Inferior parietal cortex (tissue), 1 donor: ENCODE measurements at regions not wholly inside any gene's neighbourhood (a gene's known extent, or its start where the extent isn't known, plus 50 kb on each side); places are given as distances from the start of the nearest gene placed in this dataset.
"Not testable (repeated sequence)": the region's sequence is repeated elsewhere in the genome, so short reads cannot be mapped to it uniquely, and the experiment has no call there.

ENCODE experiments used
- DNase-seq: peaks from one replicate; pipeline ENCODE4 v3.0.0-alpha.2; 2016; ENCODE audit errors: extremely low spot score

DNA sequence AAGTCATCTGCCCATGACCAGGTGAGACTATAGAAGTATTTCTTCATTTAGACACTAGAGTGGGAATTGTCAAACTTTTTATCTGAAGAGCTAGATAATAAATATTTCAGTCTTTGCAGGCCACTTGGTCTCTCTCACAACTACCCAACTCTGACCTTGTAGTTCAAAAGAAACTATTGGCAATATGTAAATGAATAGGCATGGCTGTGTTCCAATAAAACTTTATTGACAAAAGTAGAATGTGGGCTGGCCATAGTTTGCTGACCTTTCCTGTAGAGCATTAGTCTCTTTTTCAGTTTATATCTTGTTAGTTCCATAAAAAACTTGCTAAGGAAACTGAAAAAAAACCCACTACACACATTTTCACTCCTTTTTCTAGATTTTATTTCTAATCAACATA is 535.5 kb downstream of the PRR16 start:
- DNase-seq, result no peak

DNA sequence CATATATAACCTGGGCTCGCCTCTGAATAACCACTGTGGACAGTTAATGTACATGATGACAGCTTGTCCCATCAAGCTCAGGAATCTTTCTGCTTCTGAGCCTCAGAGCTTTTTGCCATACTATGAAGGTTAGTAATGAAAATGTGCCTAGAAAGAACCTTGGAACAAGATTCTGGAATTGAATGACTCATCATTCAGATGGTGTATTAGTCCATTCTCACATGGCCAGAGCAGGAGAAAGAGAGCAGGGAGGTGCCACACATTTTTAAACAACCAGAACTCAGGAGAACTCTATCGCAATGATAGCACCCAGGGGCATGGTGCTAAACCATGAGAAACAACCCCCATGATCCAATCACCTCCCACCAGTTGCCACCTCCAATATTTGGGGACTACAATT is 542.1 kb downstream of the PRR16 start:
- DNase-seq, result no peak

DNA sequence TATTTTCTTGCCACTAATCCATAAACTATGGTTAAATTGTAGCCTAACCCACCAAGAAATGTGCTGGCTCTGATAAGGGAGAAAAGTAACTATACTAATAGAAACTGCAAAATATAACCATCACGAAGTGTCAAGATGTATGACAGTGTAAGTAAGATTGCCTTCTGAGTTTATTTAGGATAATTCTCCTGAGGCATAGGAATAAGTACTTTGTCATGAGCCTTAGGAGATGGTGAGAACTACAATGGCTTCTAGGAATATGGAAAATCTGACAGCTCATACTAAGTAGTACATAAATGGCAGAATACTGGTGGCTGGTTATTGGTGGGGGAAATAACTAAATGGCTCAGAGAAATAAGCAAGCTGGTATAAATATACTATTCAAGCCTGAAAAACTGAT is 543.9 kb downstream of the PRR16 start:
- no peak for DNase-seq

DNA sequence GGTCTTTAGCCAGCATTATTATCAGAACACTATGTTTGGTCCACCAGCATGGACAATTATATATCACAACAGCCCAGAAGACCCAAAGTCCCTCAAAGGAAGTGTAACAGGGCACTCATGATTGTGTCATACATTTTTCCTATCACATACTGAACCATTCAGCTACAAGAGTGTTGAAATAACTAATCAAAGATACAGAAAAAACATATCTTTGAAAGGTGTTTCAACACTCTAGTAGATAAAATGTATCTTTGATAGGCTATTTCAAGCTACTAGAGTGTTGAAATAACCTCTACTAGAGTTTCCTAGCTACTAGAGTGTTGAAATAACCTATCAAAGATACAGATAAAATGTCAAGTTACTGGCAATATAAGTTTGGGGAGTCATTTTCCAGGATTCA is 545.0 kb downstream of the PRR16 start:
- no peak for DNase-seq

DNA sequence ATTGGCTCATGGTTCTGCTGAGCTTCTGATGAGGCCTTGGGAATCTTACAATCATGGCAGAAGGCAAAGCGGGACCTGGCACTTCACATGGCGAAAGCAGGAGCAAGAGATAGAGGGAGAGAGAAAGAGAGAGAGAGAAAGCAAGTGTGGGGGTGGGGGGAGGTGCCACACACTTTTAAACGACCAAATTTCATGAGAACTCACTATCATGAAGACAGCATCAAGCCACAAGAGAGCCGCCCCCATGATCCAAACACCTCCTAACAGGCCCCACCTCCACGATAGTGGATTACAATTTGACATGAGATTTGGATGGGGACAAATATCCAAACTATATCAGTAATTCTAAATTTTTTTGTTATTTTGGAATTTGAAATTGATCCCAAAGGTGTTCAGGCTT is 553.9 kb downstream of the PRR16 start:
- no peak for DNase-seq

DNA sequence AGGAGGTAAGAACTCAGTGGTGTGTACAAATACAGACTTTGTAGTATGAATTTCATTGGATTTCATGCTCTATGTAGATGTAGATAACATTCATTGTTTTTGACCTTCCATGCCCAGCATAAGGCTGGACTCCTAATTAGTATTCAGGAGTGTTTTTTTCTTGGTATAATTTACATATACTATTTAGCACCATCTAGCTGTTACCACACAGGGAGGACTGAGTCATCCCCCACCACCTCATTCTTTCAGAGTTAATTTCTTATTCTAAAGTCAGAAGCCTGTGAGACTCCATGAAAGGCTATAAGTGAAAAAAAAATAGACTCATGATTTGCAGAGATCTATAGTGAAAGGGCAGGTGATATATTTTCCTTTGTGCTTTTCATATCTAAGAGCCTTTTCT is 555.0 kb downstream of the PRR16 start:
- no peak for DNase-seq

DNA sequence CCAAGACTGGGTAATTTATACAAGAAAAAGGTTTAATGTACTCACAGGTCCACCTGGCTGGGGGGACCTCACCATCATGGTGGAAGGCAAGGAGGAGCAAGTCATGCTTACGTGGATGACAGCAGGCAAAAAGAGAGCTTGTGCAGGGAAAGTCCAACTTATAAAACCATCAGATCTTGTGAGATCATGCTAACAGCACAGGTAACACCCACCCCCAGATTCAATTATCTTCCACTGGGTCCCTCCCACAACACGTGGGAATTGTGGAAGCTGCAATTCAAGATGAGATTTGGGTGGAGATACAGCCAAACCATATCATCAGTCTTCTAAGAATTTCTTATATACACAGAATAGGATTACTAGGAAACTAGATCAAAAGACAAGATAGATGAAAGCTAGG is 555.6 kb downstream of the PRR16 start:
- no peak for DNase-seq

DNA sequence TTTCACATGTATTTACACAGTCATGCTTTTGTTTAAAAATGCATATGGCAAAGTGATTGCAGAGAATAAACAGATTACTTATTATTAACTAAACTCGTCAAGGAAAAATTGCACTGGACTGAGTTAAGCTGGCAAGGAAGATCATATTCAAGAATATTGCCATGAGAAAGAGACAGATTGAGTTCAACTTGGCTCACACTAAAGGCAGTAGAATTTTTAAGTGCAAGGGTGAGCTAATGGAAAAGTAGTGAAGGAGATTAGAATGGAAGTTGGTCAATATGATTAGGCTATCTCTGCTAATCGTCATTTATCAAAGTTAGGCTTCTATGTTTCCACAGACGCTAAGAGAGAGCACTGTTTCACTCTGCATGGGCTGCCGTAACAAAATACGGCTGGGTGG is 557.6 kb downstream of the PRR16 start:
- DNase-seq, result no peak

DNA sequence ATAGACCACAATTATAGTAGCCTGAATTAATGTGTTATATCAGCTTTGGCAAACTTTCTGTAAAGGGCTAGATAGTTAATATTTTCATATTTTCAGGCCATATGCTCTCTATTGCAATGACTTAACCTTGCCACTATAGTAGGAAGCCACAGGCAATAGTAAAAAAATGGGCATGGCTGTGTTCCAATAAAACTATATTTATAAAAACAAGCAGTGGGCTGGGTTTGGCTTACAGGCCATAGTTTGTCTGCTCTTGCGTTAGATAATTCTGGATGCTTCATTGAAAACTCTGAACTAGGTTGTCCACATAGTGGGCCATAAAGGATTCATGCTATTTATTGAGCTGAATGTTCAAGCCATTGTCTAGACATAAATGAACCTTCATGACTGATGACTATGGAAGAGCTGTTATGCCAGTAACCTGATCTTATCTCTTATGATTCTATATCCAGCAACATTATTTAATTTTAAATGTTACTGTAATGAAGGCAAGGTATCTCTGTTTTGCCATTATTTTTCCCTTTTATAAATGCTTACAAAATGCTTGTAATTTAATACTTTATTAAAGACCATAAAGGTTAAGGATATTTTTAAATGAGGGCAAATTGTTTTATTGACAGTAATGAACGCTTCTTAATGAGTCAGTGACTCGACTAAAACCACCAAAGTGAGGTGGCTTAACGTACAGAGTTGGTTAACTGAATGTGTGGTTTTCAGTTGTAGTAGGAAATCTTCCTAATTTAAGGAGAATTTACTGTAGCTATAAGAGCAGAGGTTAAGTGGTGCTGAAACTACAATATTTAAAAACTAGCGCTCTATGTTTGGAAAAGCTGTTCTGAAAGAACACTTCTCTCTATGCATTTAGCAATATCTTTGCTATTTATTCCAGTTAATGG is 560.6 kb downstream of the PRR16 start:
- DNase-seq, result no peak

DNA sequence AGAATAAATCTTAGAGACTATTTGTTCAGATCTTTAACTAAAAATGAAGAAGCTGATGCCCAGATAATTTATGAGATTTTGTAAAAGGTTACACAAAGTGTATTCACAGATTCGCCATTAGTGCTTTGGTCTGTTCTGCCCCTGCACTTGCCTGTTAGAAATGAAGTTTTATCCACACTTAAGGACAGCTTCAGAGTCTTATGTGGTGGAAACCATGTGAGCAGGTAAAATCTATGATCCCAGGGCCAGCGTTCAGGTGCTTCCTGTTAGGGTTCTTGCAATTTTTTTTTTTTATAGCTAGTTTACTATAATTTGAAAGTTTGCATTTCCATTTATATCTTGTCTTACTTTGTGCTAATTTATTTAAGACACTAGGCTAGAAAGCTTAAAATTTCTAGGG is 561.6 kb downstream of the PRR16 start:
- DNase-seq, result no peak

DNA sequence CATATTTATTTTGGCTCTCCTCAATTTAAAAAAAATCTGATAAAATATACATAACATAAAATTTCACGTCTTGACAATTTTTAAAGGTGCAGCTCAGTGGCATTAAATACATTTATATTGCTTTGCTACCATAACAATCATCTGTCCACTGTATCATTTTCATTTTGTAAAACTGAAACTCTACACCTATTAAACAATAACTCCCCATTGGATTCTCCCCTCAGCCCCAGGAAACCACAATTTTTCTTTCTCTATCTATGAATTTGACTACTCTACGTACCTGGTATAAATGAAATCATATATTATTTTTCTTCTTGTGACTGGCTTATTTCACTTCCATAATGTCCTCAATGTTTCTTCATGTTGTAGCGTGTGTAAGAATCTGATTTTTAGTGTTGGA is 563.5 kb downstream of the PRR16 start:
- no peak for DNase-seq

DNA sequence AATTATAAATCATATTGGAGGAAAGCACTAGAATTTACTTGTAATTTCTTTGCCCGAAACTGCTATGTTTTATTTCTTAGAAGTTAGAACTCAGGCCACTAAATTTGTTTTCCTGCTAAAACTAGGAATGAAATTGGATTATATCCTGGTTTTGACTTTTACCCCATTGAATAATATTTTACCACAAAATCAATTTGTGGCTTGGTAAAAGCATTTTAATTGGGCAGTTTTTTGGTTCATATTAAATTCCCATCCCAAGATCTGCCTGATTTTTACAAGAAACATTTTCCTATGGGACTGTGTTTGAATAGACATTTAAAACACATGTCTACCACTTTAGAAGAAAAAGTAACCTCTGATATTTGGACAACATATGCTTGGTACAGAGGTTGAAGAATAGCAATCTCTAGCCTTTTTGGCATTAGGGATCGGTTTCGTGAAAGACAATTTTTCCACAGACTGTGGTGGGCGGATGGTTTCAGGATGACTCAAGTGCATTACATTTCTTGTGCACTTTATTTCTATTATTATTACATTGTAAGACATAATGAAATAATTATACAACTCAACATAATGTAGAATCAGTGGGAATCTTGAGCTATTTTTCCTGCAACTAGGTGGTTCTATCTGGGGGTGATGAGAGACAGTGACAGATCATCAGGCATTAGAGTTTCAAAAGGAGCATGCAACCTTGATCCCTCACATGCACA is 565.6 kb downstream of the PRR16 start:
- no peak for DNase-seq

DNA sequence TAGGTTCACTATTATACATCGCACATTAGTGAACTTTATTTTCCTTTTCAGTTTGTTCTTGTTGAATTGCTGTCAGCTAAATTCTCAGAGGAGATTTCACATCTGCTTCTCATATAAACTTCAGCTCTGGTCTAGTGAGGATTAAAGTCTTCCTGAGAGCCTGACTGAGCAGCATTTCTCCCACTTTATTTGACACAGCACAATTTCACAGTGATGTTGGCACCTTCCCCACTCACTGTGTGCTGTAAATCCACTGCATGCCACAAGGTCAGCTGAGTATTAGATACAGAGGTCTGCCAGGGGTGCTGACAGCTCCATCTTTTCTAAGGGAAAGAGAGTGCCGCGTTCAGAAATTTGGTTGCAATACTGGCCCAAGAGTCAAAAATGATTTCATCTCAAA is 567.4 kb downstream of the PRR16 start:
- DNase-seq, result no peak

DNA sequence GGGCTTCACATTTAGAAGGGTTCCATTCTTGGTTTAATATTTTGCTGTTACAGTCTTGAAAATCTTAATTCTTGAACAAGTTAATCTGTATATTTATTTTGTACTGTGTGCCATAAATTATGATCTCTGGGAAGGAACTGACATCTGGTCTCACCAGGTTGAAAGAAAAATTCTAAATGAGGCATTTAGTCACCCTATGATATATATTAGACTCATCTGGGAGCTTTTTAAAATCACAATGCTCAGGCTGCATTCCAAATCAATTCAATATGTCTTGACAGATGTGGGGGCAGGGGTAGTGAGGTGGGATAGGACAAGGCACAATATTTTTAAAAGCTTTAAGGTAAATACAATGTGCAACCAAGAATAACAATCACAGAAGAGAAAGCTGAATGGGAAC is 569.2 kb downstream of the PRR16 start:
- DNase-seq, result no peak

DNA sequence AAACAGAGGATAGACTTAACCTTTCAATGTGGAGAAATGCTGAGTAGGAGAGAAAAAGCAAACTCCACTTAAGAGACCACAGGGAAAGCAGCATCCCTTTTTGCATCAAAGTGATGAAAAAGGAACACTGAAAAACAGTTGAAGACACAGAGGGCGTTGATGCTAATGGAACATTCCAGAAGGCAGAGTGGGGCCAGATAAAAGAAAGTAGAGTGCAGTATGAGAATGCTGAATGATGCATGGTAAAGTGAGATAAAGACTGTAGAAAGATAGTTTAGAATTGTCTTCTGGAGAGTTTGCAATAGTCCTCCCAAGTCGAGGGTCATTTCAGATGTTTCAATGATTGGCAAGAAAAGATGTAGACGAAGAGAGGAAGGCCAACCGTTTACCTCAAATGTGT is 574.3 kb downstream of the PRR16 start:
- DNase-seq, result no peak

DNA sequence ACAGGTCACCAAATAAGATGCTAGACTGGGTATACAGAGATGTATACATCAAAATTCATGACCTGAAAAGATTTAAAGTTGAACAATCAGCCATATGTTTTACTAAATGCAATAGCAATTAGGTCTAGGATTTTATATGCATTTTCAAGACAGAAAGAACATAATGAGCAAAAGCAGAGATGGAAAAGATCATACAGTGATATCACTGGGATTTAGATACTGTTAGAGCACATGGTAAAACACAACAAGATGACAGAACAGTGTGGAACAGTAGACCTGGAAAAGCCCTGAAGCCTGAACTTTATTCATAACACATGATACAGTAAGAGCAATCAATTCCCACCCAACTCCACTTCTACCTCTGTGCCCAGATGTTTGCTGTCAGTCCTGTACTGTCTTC is 585.9 kb downstream of the PRR16 start:
- DNase-seq, result no peak

DNA sequence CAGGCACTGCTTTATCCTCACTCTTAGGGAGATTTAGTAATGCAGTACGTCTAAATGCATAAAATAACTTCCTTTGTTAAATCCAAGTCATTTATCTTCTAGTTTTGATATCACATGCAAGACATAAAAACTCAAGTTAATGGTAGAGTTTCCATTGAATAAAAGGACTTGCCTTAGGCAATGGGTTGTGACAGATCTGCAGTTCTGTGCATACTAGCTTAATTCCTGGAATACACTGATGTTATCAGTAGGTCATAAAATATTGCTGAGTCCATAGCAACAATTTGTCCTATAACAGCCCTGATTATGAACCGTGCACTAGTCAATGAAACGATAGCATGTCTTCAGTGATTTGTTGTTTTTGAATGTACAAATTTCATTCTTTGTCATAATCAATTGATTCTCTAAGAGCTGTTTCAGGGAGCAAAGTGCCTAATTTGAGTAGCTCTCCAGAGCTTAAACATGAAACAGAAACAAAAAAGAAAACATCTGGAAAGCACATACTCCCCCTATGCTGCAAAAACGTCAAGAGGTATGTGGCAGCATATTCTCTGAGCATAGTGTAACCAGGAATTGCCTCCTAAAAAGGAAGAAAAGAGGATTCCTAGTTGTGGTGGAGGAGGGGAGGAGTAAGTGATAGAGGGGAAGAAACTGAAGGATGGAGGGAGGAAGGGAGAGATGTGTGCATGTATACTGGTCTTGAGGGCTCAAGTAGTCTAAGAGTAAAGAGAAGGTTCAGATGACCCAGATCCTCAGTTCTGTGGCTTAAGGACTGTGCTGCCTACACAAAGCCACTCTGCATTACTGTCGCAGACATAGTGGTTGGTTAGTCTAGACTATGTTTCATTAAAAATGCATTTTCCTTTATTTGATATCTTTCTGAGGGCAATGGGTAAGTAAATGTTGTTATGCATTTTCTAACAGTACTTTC is 589.2 kb downstream of the PRR16 start:
- no peak for DNase-seq

DNA sequence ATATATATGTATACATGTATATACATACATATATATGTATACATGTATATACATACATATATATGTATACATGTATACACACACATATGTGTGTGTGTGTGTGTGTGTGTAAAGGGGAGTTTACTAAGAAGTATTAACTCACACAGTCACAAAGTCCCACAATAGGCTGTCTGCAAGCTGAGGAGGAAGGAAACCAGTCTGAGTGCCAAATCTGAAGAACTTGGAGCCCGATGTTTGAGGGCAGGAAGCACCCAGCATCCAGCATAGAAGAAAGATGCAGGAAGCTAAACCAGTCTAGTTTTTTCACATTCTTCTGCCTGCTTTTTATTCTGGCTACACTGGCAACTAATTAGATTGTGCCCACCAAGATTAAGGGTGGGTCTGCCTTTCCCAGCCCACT is 591.5 kb downstream of the PRR16 start:
- no peak for DNase-seq

DNA sequence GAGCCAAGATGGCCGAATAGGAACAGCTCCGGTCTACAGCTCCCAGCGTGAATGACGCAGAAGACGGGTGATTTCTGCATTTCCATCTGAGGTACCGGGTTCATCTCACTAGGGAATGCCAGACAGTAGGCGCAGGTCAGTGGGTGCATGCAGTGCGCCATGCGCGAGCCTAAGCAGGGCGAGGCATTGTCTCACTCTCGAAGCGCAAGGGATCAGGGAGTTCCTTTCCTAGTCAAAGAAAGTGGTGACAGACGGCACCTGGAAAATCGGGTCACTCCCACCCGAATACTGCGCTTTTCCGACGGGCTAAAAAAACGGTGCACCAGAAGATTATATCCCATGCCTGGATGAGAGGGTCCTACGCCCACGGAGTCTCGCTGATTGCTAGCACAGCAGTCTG is 600.1 kb downstream of the PRR16 start:
- DNase-seq, result not testable (repeated sequence)

DNA sequence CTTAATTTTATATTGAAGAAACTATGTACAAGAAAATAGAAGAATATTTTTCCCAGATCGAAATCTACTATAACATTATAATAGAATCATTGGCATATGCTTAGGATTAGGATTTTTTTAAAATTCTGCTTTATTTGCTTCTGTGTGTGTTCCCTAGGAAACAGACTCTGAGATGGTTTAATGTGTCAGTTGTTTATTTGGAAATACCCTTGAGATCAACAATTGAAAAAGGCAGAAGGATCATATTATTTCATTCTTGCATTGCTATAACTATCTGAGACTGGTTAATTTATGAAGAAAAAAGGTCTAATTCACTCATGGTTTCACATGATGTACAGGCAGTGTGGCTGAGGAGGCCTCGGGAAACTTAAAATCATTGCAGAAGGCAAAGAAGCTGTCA is 622.6 kb downstream of the PRR16 start:
- DNase-seq, result no peak

DNA sequence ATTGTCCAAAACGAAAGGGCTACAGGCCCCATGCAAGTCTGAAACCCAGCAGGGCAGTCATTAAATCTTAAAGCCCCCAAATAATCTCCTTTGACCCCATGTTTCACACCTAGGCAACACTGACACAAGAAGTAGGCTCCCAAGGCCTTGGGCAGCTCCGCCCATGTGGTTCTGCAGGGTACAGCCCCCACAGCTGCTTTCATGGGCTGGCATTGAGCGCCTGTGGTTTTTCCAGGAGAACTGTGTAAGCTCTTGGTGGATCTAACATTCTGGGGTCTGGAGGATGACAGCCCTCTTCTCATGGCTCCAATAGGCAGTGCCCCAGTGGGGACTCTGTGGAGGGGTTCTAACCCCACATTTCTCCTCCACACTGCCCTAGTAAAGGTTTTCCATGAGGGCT is 623.5 kb downstream of the PRR16 start:
- DNase-seq, result no peak

DNA sequence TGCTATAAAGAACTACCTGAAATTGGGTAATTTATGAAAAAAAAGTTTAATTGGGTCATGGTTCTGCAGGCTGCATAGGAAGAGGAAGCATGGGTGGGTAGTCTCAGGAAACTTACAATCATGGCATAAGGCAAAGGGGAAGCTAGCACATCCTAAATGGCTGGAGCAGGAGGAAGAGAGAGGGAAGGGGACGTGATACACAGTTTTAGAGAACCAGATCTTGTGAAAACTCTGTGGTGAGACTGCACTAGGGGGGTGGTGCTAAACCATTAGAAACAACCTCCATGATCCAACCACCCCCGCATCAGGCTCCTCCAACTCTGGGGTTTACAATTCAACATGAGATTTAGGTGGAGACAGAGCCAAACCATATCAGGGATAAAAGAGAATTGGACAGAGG is 624.2 kb downstream of the PRR16 start:
- no peak for DNase-seq
